Urinary bladder (tissue), 3 donors: ENCODE measurements at regions not wholly inside any gene's neighbourhood (a gene's known extent, or its start where the extent isn't known, plus 50 kb on each side); places are given as distances from the start of the nearest gene placed in this dataset.
A peak's percentile ranks its signal among the peaks of the same experiment; 100 is the strongest.

Experiments used
- DNase-seq: peaks from one replicate; pipeline ENCODE4 v3.0.0-alpha.2; 2015; ENCODE audit errors: extremely low spot score
- H3K27ac ChIP-seq: one replicate; pipeline ENCODE4 v1.5.1; 2013; ENCODE audit warnings: low read depth, mild to moderate bottlenecking, moderate library complexity
- H3K36me3 ChIP-seq: one replicate; pipeline ENCODE4 v1.6.1; 2013; ENCODE audit warnings: mild to moderate bottlenecking, moderate library complexity; ENCODE audit not compliant: insufficient read depth
- H3K4me1 ChIP-seq: one replicate; pipeline ENCODE4 v1.6.1; 2013; ENCODE audit warnings: mild to moderate bottlenecking, moderate library complexity; ENCODE audit not compliant: insufficient read depth
- H3K4me3 ChIP-seq: one replicate; pipeline ENCODE4 v1.5.1; 2013; ENCODE audit warnings: low read depth, low read length
- WGBS: extraction: QIAGEN DNeasy Blood & Tissue Kit; methylation state at CpG from one replicate; pipeline ENCODE4 v1.1.7; 2013; 5-methylcytosine and 5-hydroxymethylcytosine counted together
- donor health status: healthy with polysubstance abuse.
- donor health status: healthy.

DNA sequence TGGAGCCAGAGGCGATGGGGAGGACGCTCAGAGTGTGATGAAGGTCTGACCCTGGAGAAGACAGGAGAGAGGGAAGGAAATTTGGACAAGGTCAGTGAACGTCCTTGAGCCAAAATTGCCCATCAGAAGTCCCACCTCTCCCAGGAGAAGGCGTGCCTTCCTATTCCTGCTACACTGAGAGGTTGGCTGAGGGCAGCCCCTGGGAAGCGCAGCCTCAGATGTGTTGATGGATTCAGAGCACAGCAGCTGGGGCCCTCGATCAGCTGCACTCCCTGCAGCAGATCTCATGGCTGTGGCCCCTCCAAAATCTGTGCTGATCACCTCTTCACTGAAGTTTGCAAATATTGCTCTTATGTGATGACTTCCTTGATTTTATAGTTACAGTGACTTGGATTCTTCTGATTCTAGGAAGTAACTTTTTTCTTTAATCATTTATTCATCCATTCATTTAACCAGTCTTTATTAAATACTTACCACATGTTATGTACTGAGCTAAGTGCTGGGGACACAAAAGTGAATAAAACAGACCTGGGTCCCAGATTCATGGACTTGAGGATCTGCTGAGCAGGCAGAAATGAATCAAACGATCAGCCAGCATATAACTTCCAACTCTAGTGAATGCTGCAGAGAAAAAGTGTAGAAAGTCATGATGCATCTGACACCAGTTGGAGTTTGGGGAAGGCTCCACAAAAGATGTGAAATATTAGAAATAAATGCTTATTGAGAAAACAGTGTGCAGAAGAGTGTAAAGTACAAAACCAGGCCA lies 69.6 kb upstream of the ARMC2 start:
- Histone ChIP-seq H3K27ac (no peak overlapping the region), H3K4me1 (no peaks in the 10 kb centered on the region), H3K4me3 (no peak overlapping the region), H3K36me3 (no peaks in the 10 kb centered on the region)
- DNase-seq = no peak
- 82% methylated on average over 7 of the region's 7 CpGs for WGBS

DNA sequence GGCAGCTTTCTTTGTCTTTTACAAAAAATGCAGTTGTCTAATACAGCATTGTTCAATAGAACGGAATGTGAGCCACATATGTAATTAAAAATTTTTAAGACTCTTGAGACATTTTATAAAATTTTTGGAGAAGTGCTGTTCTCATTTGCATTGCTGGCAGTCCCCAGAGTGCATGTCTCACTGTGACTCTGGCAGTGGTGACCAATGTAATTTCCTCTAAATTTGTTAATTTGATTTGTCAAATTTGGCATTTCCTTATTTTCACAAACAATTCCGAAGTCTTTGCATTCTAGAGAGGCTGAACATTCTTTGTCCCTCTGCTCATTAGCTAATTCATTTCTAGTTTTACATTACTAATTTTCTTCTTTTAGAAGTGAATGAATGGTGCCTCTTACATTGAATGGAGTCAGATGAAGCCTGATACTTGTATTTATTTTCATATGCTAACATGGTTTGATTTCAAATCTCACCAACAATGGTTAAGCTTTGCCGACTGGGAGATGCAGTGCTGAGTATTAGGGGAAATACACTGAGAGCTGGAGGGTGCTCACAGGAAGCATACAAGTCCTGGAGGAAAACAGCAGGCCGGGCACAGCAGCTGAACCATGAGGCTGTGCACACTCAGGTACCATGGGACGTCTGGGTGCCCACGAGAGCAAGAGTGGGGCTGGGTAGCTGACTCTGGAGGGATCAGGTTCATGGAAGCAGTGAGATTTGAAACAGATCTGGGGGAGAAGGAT lies 68.5 kb upstream of the ARMC2 start:
- no peak overlapping the region for H3K27ac ChIP-seq
- no peaks in the 10 kb centered on the region for H3K36me3 ChIP-seq
- H3K4me3 ChIP-seq = no peak overlapping the region
- DNase-seq = no peak
- WGBS = 82% methylated on average over 6 of the region's 6 CpGs
- no peaks in the 10 kb centered on the region for H3K4me1 ChIP-seq

GRCh38 chr6:108780784-108781183 lies 67.4 kb upstream of the ARMC2 start:
- Histone ChIP-seq H3K4me1 (no peaks in the 10 kb centered on the region), H3K27ac (no peak overlapping the region), H3K36me3 (no peaks in the 10 kb centered on the region), H3K4me3 (no peak overlapping the region)
- WGBS = 89% methylated on average over 6 of the region's 6 CpGs
- no peak for DNase-seq

GRCh38 chr6:108781419-108782100 lies 66.7 kb upstream of the ARMC2 start:
- Histone ChIP-seq H3K27ac (no peak overlapping the region), H3K36me3 (no peaks in the 10 kb centered on the region), H3K4me3 (peak overlapping the region; percentile 36), H3K4me1 (no peaks in the 10 kb centered on the region)
- WGBS = 55% methylated on average over 13 of the region's 13 CpGs
- DNase-seq = no peak

DNA sequence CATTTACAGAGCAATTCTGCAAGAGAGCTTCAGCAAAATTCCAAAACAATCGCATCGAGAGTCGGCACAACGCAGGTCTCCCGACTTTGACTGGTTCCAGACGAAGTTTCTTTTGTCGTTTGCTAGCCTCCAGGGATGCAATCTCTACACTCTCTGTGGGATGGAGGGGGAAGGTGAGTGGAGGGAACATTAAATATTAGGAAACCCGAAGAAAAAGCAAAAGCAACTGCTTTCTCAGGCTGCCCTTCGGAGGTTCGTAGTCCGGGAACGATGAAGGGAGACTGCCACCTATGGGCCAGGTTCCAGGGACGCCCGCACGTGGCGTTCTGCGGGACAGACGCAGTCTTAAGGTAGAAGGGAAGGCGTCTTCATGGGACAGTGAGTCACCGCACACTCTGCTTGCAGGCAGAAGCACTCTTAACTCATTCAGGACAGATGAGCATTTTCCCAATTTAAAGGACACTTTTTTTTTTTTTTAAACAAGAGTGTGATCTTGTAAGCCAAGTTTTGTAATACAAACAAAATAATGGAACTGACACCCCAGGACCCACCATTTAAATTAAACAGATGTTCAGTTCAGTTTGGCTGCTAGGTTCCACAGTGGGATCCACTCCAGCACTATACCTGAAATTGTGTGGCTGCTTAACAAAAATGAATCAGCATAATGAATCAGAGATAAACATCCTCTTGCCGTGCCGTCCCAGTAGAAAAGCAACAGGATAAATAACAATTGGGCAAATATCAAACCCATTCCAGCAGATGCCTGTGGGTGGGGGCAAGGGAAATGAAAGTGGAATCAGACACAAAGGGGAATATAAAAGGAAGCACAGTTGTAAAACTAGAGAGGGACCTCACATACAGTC lies 65.8 kb upstream of the ARMC2 start:
- Histone ChIP-seq H3K36me3 (no peaks in the 10 kb centered on the region), H3K4me1 (no peaks in the 10 kb centered on the region), H3K27ac (no peak overlapping the region), H3K4me3 (peak overlapping the region; percentile 36)
- peak; percentile 51 for DNase-seq
- 3% methylated on average over 22 of the region's 22 CpGs for WGBS

DNA sequence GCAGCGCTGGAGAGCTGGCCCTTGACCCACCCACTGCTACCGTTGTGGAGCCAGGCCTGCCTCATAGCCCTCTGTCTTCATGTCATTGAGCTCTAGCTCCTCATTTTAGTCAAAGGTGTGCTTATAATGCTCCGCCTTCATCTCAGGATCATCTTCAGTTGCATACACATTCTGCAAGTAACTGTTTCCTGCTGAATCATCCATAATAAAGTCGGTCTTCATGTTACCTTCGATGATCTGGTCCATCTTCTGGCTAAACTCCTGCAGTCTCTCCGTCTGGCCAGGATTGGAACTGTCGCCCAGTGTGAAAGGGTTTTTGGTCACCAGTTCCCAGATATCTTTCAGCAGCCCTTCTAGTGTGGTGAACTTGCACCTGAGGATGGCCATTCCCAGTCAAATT lies 62.6 kb upstream of the ARMC2 start:
- H3K4me1 ChIP-seq = no peaks in the 10 kb centered on the region
- no peak for DNase-seq
- H3K4me3 ChIP-seq = no peak overlapping the region
- H3K27ac ChIP-seq = no peak overlapping the region
- H3K36me3 ChIP-seq = no peaks in the 10 kb centered on the region
- WGBS = 81% methylated on average over 7 of the region's 7 CpGs

DNA sequence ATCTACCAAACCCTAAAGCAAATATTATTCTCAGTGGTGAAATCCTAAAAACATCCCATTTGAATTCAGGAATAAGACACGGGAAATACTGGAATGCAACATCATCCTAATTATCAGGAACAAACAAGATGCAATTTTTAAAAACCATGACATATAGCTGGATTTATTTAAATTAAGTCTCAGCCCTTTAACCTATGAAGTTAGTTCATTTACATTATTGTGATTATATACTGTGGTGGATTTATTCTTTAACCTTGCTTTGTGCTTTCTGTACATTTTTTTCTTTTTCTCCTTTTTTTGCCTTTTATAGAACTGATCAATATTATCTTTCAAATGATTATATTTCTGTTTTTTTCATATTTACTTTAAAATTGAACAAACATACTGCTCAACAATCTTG lies 59.8 kb upstream of the ARMC2 start:
- WGBS = 98% methylated on average over 1 of the region's 1 CpG
- Histone ChIP-seq H3K4me3 (no peak overlapping the region), H3K36me3 (no peaks in the 10 kb centered on the region), H3K27ac (no peak overlapping the region), H3K4me1 (no peaks in the 10 kb centered on the region)
- DNase-seq = no peak

- DNase-seq = no peak
- Histone ChIP-seq H3K36me3 (no peaks in the 10 kb centered on the region), H3K27ac (no peak overlapping the region), H3K4me1 (no peaks in the 10 kb centered on the region), H3K4me3 (no peak overlapping the region)
- WGBS = 90% methylated on average over 1 of the region's 1 CpG
Measured at GRCh38 chr6:108789475-108789874, 58.7 kb upstream of the ARMC2 start.

DNA sequence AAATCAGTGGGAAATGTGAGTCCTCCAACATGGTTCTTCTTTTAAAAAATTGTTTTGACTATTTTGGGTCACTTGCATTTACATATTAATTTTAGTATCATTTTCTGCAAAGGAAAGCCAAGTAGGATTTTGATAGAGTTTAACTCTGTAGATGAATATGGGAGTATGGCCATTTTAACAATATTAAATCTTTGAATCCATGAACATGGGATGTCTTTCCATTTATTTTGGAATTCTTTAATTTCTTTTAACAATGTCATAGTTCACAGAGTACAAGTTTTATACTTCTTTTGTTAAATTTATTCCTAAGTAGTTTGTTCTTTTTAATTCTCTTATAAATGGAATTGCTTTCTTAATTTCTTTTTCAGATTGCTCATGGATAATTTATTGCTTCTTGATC lies 56.5 kb upstream of the ARMC2 start:
- no peak for DNase-seq
- Histone ChIP-seq H3K27ac (no peak overlapping the region), H3K36me3 (no peaks in the 10 kb centered on the region), H3K4me1 (no peaks in the 10 kb centered on the region), H3K4me3 (no peak overlapping the region)

GRCh38 chr6:108793516-108794251 lies 54.5 kb upstream of the ARMC2 start:
- DNase-seq = no peak
- no peaks in the 10 kb centered on the region for H3K36me3 ChIP-seq
- H3K27ac ChIP-seq = no peak overlapping the region
- WGBS = 71% methylated on average over 5 of the region's 5 CpGs
- H3K4me1 ChIP-seq = no peaks in the 10 kb centered on the region
- no peak overlapping the region for H3K4me3 ChIP-seq

GRCh38 chr6:108795122-108795521 lies 53.1 kb upstream of the ARMC2 start:
- WGBS = 92% methylated on average over 3 of the region's 3 CpGs
- no peak for DNase-seq

GRCh38 chr6:108795814-108796213 lies 52.4 kb upstream of the ARMC2 start:
- no peak for DNase-seq
- H3K36me3 ChIP-seq = no peaks in the 10 kb centered on the region
- WGBS = 93% methylated on average over 5 of the region's 5 CpGs

More at GRCh38 chr6:108795122-108795521, 53.1 kb upstream of the ARMC2 start:
- Histone ChIP-seq H3K27ac (no peak overlapping the region), H3K4me1 (no peaks in the 10 kb centered on the region), H3K4me3 (no peak overlapping the region), H3K36me3 (no peaks in the 10 kb centered on the region)

DNA sequence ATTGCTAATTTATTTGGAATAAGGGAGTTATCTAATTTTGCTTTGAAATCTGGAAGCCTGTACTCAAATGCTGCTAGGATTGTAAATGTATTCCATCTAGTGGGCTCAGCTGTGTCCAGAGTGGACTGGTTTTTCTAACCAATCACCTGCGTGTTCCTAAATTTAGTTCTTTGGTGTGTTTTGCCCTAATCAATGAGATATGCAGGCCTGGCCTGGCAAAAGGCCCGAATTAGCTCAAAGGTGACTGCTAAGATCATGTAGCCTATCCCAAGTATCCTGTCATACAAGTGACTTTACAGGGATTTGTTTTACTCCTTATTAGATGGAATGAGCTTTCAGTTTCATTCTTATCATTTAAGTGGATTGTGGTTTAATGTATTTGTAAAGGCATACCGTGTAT lies 51.3 kb upstream of the ARMC2 start:
- Histone ChIP-seq H3K36me3 (no peaks in the 10 kb centered on the region), H3K4me3 (no peak overlapping the region), H3K4me1 (no peaks in the 10 kb centered on the region), H3K27ac (no peak overlapping the region)
- DNase-seq = no peak
- WGBS = 78% methylated on average over 3 of the region's 3 CpGs

More at GRCh38 chr6:108795814-108796213, 52.4 kb upstream of the ARMC2 start:
- Histone ChIP-seq H3K4me1 (no peaks in the 10 kb centered on the region), H3K4me3 (no peak overlapping the region), H3K27ac (no peak overlapping the region)
